HepG2 (cell line): ENCODE measurements at regions not wholly inside any gene's neighbourhood (a gene's known extent, or its start where the extent isn't known, plus 50 kb on each side); places are given as distances from the start of the nearest gene placed in this dataset.

Source experiments
- BCL3 ChIP-seq: sonication (generic); formaldehyde crosslinking; IDR thresholded peaks from 2 replicates; pipeline ENCODE4 v1.5.1; 2020; ENCODE audit warnings: mild to moderate bottlenecking, missing genetic modification reagents, moderate library complexity
- DMTF1 ChIP-seq: sonication (generic); formaldehyde crosslinking; IDR thresholded peaks from 2 replicates; pipeline ENCODE4 v1.4.0; 2020; ENCODE audit warnings: mild to moderate bottlenecking, missing genetic modification reagents
- MBD4 ChIP-seq: IDR thresholded peaks from 2 replicates; pipeline ENCODE4 v1.6.1; 2012; ENCODE audit warnings: low read length, inconsistent platforms, borderline replicate concordance
- SMYD3 ChIP-seq: sonication (generic); formaldehyde crosslinking; IDR thresholded peaks from 2 replicates; pipeline ENCODE4 v1.8.1; 2023; ENCODE audit warnings: mild to moderate bottlenecking, missing genetic modification reagents
- ZNF512B ChIP-seq: sonication (generic); formaldehyde crosslinking; IDR thresholded peaks from 2 replicates; pipeline ENCODE4 v1.5.1; 2020; ENCODE audit warnings: missing genetic modification reagents, mild to moderate bottlenecking, borderline replicate concordance
- ZNF543 ChIP-seq: sonication (generic); formaldehyde crosslinking; IDR thresholded peaks from 2 replicates; pipeline ENCODE4 v1.4.0; 2020; ENCODE audit warnings: mild to moderate bottlenecking, missing genetic modification reagents

GRCh38 chr17:16882243-16882925 is 89.5 kb downstream of the TNFRSF13B start (continued):
- TF ChIP-seq DMTF1 (CRISPR knock-in tag) (no peak), MBD4 (no peak), ZNF543 (CRISPR knock-in tag) (no peak), BCL3 (CRISPR knock-in tag) (no peak), ZNF512B (CRISPR knock-in tag) (no peak), SMYD3 (CRISPR knock-in tag) (no peak)
